GM06990 (cell line): ENCODE measurements at regions not wholly inside any gene's neighbourhood (a gene's known extent, or its start where the extent isn't known, plus 50 kb on each side); places are given as distances from the start of the nearest gene placed in this dataset.

Experiments used
- DNase-seq: peaks from one replicate; pipeline ENCODE4 v3.0.0-alpha.2; 2011; ENCODE audit not compliant: insufficient read length; ENCODE audit errors: extremely low read depth
- H3K27me3 ChIP-seq: replicated peaks from 2 replicates; pipeline ENCODE4 v1.6.0; 2011; ENCODE audit warnings: low read length; ENCODE audit not compliant: control insufficient read depth, insufficient read depth
- H3K36me3 ChIP-seq: 2 replicates; pipeline ENCODE4 v1.5.1; 2011; ENCODE audit warnings: low read length; ENCODE audit not compliant: control insufficient read depth, insufficient read depth
- H3K4me3 ChIP-seq: replicated peaks from 2 replicates; pipeline ENCODE4 v1.5.1; 2011; ENCODE audit warnings: low read depth, mild to moderate bottlenecking, control low read depth, low read length
- CTCF ChIP-seq: IDR thresholded peaks from 2 replicates; pipeline ENCODE4 v1.5.1; 2011; ENCODE audit warnings: low read length, control low read depth, mild to moderate bottlenecking, inconsistent platforms; ENCODE audit not compliant: insufficient read depth, poor library complexity, severe bottlenecking

DNA sequence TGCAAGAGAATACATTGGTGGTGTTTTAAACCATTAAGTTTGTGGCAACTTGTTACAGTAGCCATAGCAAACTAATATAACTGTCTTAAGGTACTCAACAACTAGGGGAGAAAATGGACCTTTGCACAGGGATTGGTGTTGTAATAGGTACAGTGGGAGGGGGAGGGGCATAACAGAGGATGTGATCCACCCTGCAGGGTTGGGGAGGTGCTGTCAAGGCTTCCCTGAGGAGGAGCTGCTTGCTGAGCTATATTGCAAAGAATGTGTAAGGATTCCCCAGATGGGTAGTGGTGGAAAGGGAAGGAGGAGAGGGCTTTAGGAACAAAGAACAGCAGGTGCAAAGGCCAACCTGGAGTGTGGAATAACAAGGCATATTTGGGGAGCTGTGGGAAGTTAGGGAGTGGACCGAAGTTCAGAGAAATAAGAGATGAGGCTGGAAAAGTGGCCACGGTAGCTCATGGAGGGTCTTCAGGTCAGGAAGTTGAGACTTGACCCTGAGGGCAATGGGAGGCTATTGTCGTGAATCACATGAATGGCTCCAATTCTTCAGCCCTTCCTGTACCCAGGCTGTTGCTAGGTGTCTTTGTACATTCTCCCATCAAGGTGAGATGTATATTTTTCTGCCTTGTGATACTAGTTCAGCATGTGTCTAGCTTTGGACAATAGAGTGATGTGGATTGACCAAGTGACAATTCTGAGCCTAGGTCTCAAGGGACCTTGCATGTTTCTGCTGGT lies 168.6 kb upstream of the CSF3R start:
- no peaks in the 10 kb centered on the region; the same call in 1 of the 2 replicates for H3K27me3 ChIP-seq
- H3K36me3 ChIP-seq = no peaks in the 10 kb centered on the region
- H3K4me3 ChIP-seq = no peak overlapping the region
- no peak for DNase-seq
- no peak for TF ChIP-seq CTCF

DNA sequence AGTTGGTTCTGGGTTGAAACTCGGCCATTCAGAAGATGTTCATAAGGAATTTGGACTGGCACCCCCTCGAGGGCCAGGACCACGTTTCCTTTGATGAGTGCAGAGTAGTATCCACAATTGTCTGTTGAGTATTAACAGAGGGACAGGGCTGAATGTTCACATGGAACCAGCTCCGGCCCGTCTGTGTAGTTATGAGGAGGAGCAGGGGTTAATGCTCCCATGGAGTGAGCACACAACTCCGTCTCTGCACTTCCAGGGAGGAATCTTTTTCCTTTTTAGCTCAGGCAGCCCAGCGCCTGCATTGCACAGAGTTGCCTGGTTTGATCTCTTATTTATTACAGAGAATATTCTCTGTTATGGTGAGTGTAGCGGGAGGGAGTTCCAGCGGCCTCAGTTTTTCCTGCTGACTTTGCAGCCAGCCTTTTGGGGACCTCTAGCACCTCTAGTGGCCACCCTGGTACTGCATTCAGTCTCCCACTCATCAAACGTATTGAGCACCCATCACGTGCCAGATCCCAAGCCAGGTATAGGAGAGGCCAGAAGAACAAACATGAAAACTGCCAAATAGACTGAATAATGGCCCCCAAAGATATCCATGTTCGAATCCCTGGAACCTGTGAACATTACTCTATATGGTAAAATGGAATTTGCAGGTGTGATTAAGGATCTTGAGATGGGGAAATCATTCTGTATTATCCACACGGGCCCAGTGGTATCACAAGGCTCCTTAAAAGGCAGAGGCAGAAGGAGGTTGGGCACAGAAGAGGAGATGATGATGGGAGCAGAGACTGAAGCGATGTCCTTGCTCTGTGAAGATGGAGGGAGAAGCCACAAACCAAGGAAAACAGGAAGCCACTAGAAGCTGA lies 167.7 kb upstream of the CSF3R start:
- peak; percentile 94 for TF ChIP-seq CTCF

DNA sequence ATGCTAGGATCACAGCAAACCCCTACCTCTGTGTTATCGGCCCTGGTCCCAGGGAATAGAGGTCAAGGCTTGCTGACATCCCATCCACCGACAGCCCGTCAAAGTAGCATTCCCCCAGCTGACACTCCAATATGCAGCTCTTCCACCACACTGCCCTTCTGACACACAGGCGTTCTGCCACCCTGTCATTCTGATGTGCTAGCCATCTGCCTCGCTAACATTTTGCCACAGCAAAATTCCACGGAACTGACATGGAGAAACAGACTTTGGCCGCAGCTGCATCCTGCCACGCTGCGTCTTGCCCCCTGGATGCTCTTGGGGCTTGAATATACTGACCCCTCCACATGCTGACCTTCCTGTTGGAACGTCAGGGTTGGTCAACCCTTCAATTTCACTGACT lies 163.2 kb upstream of the CSF3R start:
- DNase-seq = no peak
- Histone ChIP-seq H3K4me3 (no peak overlapping the region), H3K36me3 (no peaks in the 10 kb centered on the region), H3K27me3 (0 out of 2 replicates have a peak, but pooled peaks cover 3% of the 10 kb centered on the region)
- TF ChIP-seq CTCF = no peak

More for the DNA sequence above, 167.7 kb upstream of the CSF3R start:
- H3K36me3 ChIP-seq = no peaks in the 10 kb centered on the region
- no peak for DNase-seq
- H3K4me3 ChIP-seq = no peak overlapping the region
- H3K27me3 ChIP-seq = peaks cover 3% of the 10 kb centered on the region; the same call in 1 of the 2 replicates

DNA sequence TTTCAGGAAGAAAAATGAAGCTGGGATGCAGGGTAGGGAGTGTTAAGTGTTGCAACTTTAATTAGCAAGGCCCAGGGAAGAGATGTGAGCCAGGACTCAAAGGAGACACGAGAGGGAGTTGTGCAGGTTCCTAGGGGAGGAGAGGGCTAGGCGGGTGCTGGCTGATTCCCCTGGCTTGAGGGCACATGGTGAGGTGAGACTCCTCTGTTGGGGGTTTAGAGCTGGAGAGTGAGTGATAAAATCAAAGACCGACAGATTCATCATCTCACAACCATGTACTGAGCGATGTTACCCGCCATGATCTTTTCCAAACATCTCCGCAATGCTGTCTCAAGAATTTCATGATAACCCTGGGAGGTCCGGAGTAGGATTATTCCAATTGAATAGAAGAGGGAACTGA lies 161.8 kb upstream of the CSF3R start:
- H3K27me3 ChIP-seq = peaks cover 5% of the 10 kb centered on the region
- H3K36me3 ChIP-seq = no peaks in the 10 kb centered on the region
- DNase-seq = no peak
- TF ChIP-seq CTCF = no peak
- H3K4me3 ChIP-seq = no peak overlapping the region

GRCh38 chr1:36643371-36644270 lies 160.9 kb upstream of the CSF3R start:
- no peaks in the 10 kb centered on the region for H3K36me3 ChIP-seq

More at GRCh38 chr1:36643371-36644270, 160.9 kb upstream of the CSF3R start:
- no peak for TF ChIP-seq CTCF
- no peak for DNase-seq
- Histone ChIP-seq H3K4me3 (no peak overlapping the region), H3K27me3 (peaks cover 5% of the 10 kb centered on the region)
